CMK (cell line): ENCODE measurements at regions not wholly inside any gene's neighbourhood (a gene's known extent, or its start where the extent isn't known, plus 50 kb on each side); places are given as distances from the start of the nearest gene placed in this dataset.

Experiments used
- DNase-seq: peaks from one replicate; pipeline ENCODE4 v3.0.0-alpha.2; 2010; ENCODE audit warnings: low read depth

GRCh38 chr3:117404141-117404540 lies 694.6 kb downstream of the TUSC7 start:
- DNase-seq, result no peak

DNA sequence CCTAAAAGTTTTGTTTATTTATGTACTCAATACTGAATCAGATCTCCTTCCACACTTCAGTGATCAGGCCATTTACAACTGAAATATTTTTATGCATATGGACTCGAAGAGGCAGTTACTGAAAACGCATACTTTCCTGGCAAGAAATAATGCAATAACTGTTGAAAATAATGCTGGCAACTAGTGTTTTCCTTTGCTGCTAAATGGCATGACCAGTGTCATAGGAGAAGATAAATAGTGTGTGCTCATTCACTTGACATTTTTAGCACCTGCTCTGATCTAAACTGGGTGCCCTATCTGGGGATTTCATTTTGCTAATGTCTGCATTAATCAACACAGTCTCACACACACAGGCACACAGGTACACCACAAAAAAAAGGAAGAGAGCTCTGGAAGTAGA lies 695.2 kb downstream of the TUSC7 start:
- DNase-seq, result no peak

- DNase-seq, result no peak
Measured at GRCh38 chr3:117405359-117405758, 695.8 kb downstream of the TUSC7 start.

DNA sequence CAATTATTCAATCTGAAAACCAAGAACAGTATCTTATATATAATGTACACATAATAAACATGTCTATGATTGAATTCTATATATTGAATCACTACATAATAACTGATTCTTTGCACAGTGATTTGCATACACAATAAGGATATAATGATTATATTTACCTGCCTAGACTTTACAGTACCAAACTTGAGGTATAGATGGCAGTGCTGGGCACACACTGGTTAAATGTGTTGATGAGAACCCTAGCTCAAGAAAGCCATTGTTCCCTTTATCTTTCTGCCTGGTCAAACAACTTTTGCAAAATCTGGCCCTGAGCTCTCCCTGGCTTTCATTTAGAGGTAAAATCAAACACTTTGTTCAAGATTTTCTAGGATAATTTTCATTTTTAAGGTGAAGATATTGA lies 697.7 kb downstream of the TUSC7 start:
- DNase-seq, result no peak

DNA sequence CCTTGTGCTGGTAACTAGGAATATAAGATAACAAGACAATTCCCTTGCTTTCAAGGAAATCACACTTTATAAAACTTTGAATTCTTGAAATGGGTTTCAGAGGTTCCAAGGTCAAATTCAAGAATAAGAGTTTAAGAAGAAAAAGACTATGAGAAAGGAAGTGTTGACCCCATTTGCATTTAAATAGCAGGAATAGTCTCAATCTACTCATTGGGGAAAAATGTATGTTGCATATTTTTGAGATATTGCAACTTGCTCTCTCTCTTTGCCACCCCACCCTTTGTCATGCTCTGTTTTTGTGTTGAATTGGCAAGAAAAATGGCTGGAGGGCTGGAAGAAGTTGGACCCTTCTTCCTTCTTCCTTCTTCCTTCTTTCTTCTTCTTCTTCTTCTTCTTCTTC lies 699.2 kb downstream of the TUSC7 start:
- no peak for DNase-seq

- DNase-seq, result no peak
Measured at GRCh38 chr3:117409256-117409655, 699.7 kb downstream of the TUSC7 start.

GRCh38 chr3:117409701-117410459 lies 700.3 kb downstream of the TUSC7 start:
- no peak for DNase-seq

GRCh38 chr3:117411971-117412370 lies 702.4 kb downstream of the TUSC7 start:
- no peak for DNase-seq

- DNase-seq, result no peak
Measured at GRCh38 chr3:117417411-117417810, 707.8 kb downstream of the TUSC7 start.

GRCh38 chr3:117427081-117427480 lies 717.5 kb downstream of the TUSC7 start:
- no peak for DNase-seq

GRCh38 chr3:117433427-117433826 lies 723.8 kb downstream of the TUSC7 start:
- DNase-seq, result no peak

- DNase-seq, result no peak
Measured at GRCh38 chr3:117434661-117435412, 725.3 kb downstream of the TUSC7 start.

DNA sequence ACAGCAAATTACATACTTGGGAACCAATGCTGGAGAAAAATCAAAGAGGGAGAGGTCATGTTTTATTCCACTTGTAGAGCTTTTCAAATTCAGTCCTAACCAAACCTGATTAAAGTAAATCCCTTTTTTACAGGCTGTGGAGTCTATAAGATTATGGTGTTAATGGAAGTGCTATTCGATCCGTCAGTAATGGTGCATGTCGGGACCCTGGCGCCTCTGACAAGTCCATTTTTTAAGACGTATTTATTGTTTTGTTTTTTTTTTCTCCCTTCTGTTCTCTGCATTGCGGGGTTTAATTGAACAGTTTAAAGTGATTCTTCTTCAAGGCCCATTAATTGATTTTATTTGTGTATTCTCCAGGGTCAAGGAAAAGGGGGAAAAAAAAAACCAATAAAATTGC lies 725.9 kb downstream of the TUSC7 start:
- DNase-seq, result no peak

DNA sequence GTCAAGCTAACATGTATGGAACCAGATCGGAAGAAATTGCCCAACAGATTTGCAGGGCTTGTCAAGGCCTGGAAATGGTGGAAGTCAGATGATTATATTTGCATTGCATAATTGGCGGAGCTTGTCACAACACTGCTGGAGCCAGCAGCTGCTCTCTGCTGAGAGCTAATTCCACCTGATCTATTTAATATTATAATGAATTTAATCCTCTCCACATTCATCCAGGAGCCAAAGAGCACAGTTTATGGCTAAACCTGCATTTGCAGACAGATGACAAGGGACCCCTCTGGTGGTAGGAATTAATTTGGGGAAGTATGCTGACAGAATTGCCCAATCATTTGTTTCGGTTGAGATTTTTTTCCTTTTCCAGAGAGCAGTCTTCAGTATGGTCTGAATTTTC lies 730.2 kb downstream of the TUSC7 start:
- no peak for DNase-seq

DNA sequence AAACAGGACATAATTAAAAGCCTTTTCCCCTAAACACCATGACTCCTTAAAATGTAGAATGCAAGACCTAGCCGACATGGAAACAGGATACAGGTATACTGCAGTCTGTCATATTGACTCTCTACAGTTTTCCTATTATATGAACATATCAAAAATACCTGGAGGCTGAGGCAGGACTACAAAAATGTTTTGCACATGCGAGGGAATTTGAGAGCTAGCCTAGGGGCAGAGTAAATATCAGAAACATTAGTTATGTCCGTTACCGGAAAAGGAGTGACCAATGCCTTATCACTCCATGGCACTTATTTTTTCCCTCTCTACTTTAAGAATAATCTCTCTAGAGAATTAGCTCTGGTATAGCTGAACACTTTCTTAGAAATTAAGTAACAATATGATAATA lies 732.3 kb downstream of the TUSC7 start:
- DNase-seq, result no peak

DNA sequence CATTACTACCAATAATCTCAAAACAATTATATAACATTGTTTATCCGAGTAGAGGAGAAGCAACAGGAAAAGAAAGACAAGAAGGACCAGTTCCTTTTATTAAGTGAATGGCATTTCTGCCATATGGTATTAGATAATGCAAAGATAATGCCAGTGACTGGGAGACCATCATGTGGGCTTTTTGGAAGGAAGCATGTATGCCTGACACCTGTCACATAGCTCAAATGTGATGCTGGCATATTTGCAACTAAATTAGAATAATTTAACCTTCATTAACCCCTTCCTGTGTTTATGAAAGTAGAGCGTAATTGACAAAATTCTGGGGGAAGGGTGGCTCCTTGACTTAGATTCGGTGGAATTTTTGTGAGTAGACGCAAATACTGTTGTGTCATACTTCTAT lies 733.0 kb downstream of the TUSC7 start:
- DNase-seq, result no peak

DNA sequence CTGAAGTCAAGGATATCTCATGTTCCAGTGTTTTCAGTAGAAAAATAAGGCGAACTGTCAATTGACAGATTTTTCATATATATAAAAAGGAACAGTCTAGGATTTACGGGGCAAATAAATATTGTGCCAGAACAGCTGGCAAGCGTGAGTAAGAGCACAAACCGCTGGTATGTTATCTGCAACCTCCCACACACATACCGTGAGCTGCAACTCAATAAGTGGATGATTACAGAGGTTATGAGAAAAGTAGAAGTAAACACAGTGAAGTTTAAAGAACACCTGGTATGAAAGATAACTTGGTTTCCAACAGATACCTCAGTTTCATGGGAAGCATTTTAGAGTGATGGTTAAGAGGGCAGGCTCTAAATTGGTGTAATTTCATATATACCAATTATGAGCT lies 733.4 kb downstream of the TUSC7 start:
- no peak for DNase-seq

DNA sequence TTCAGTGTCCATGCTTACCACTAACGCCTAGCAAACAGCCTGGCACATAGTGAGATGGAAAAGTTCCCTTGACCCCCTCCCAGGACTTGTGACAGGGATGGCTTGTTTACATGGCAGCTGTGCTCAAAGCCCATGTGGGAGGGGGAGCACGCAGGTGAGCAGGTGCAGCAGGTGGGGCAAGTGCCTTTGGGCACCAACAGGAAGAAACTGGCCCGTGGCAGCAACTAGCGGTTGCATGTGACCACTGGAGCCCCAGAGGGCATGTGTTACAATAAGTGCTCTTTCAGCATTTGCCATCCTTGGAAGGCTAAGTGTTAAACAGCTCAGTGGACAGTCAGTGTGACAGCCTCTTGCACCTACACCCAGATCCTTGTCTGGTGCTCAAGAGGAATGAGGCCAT lies 734.6 kb downstream of the TUSC7 start:
- no peak for DNase-seq

- DNase-seq, result no peak
Measured at GRCh38 chr3:117447419-117447818, 737.8 kb downstream of the TUSC7 start.

- no peak for DNase-seq
Measured at GRCh38 chr3:117450026-117450425, 740.4 kb downstream of the TUSC7 start.

DNA sequence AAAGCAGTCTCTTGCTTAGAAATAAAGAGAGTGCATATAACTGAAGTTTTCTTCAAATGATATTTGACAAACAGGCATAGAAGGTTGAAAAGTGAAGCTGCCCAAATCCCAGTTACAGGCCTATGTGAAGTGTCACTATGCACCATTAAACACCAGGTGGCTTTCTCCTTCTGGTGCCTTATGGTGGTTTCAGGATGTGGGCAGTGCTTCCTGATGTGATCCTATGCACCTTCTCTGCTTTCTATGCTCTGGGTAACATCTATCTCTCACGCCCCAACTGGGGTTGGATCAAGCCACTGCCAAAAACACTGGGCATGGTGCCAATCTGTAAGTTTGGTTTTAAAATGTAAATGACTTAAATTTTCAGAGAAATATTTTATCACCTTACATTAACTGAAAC lies 744.7 kb downstream of the TUSC7 start:
- no peak for DNase-seq

- DNase-seq, result no peak
Measured at GRCh38 chr3:117454908-117455307, 745.3 kb downstream of the TUSC7 start.

DNA sequence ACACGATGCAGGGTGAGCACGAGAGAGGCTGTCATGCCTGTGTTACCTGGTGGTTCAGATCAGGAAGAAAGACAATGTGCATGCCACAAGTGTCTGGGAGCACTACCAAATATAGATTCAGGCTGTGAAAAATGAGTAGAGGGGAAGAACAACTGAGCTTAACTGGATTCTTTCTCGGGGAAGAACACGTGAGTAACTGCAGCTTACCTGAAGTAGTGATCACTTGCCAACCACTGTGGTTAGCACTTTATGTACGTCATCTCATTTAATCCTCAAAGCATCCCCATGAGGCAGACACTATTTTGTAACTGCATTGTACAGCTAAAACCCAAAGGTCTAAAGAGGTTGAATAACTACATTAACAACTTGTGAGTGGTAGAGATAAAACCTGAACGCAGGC lies 746.2 kb downstream of the TUSC7 start:
- DNase-seq, result no peak
